ENCODE measurements at regions not wholly inside any gene's neighbourhood (a gene's known extent, or its start where the extent isn't known, plus 50 kb on each side); places are given as distances from the start of the nearest gene placed in this dataset.

DNA sequence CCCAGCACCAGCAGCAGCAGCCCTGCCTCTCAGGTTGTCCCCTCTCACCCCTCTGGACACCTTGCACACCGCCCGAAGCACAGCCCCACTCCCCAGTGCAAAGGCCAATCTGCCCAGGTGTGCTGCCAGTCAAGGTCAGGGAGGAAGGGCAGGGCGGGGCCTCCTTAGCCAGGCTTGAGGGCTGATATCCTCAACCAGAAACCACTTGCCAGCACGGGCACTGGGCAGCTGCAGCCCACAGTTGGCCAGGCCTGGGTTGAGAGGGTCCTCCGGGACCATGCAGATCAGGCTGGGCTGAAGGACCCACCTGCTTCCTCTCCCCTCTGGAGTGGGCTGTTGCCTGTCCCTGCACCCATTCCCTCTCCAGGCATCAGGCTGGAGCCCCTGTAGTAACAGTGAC lies 588.3 kb downstream of the NPHP4 start:
- DNase-seq, result no peak

- DNase-seq, result no peak
These were observed 589.6 kb downstream of the NPHP4 start for GRCh38 chr1:5402618-5403017.

DNA sequence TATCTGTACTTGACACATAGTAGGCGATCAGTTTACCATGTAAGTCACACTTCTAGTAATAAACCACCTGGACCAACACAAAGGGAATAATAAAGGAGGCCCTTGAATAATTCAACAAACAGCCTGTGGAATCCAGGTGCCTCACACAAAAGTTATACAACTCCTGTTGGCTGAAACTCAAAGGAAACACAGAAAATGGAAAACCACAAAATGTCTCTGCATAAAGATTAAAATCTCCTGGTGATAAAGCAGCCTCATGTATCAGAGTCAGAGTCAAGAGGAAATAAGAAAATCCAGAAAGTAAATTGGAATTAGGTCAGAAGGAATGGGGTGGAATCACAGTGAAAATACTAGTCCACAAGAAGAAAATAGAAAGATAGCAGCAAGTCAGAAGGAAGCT lies 592.5 kb downstream of the NPHP4 start:
- DNase-seq, result no peak

GRCh38 chr1:5396593-5396992 lies 595.6 kb downstream of the NPHP4 start:
- no peak for DNase-seq

- no peak for DNase-seq
These were observed 598.1 kb downstream of the NPHP4 start for GRCh38 chr1:5394111-5394510.

GRCh38 chr1:5393603-5394002 lies 598.6 kb downstream of the NPHP4 start:
- DNase-seq, result no peak

GRCh38 chr1:5393146-5393545 lies 599.1 kb downstream of the NPHP4 start:
- no peak for DNase-seq

GRCh38 chr1:5391725-5392124 lies 600.5 kb downstream of the NPHP4 start:
- DNase-seq, result no peak

DNA sequence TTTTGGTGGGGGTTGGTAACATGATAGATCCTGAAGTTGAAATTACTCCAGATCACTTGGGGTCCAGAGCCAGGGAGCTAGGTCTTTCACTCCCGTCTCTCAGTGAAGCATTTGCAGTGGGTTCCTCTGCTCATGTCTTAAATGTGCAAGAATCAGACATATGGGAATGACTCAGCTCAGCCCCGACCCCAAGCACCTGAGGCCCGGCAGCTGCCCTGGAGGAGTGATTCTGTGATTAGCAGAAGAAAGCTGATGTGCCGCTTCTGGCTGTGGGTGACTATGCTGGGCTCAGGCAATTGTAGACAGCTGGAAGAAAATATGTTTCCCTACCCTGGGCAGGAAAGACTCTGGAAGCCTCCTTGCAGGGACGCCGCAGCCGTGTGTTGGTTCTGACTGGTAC lies 601.7 kb downstream of the NPHP4 start:
- DNase-seq, result no peak

- no peak for DNase-seq
These were observed 602.9 kb downstream of the NPHP4 start for GRCh38 chr1:5389101-5389885.

- no peak for DNase-seq
These were observed 603.6 kb downstream of the NPHP4 start for GRCh38 chr1:5388622-5389021.

GRCh38 chr1:5386371-5386770 lies 605.9 kb downstream of the NPHP4 start:
- no peak for DNase-seq

- no peak for DNase-seq
These were observed 606.3 kb downstream of the NPHP4 start for GRCh38 chr1:5385956-5386355.

DNA sequence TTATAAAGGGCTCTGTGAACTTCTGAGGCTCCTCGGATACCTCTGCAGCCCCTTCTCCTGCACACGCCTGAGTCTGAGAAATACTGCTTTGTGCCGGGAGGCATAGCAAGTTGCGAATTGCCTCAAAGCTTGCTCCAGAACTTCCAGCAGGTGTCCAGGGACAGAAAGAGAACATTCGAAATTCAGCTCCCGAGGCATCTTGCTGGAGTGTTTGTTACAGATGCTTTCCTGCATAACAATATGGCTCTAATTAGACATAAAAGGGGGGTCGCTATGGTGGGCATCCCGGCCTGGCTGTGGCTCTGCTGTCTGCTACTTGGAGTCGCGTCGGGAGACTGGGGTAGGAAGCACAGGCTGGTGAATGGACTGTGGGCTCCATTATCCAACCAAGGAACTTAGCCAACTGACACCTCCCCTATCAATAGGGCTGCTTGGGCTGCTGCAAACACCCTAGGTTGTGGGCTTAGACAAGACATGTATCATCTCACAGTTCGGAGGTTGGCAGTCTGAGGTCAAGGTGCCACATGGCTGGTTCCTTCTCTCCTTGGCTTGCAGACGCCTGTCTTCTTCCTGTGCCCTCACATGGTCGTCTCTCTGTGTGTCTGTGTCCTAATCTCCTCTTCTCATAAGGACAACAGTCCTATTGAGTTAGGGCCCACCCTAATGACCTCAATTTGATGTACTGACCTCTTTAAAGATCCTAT lies 607.0 kb downstream of the NPHP4 start:
- no peak for DNase-seq

GRCh38 chr1:5381491-5381890 lies 610.7 kb downstream of the NPHP4 start:
- DNase-seq, result no peak

- DNase-seq, result no peak
These were observed 613.0 kb downstream of the NPHP4 start for GRCh38 chr1:5379176-5379759.

DNA sequence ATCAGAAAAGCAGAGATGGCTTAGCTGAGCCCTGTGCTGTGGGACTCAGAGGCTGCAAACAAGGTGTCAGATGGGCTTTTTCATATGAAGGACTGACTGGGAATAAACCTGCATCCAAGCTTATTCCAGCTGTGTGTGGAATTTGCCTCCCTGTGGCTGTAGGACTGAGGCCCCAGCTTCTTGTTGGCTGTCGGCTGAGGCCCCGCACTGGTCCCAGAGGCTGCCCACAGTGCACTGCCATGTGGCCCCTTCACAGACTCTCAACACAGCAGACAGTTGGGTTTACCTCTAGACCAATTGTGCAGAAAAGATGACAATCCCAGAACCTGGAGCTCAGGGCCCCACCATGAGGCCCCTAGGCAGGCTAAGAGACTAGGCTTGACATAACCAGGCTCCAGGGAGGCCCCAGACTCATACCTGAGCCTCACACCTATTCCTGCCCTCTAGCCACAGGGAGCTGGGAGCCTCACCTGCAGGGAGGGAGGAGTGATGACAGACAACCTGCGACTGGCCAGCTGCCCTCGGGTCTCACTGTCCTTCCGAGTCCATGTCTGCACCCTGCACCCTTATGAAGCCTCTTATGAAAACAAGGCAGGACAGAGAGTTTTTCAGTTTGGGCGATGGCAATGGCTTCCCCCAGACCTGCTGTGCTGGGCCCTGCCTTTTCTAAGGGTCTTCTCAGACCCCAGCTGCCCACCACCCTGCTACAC lies 615.5 kb downstream of the NPHP4 start:
- no peak for DNase-seq

GRCh38 chr1:5375481-5375880 lies 616.7 kb downstream of the NPHP4 start:
- DNase-seq, result no peak

GRCh38 chr1:5374192-5374591 lies 618.0 kb downstream of the NPHP4 start:
- DNase-seq, result no peak

DNA sequence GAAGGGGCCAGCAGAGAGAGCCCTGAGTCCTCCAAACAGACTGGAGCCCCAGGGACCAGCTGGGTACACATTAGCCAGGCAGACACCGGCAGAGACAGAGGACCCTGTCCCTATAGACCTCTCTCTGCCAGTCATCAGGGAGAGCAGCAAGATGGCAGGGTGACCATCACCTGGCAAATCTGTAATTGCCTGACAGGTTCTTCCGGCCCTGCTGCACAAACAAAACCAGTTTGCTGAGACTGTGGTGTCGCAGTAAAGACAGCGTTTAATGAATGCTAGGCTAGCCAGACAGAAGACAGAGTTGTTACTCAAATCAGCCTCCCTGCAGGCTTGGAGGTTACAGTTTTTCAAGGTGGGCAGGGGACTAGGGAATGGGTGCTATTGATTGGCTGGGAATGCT lies 618.9 kb downstream of the NPHP4 start:
- DNase-seq, result no peak

DNA sequence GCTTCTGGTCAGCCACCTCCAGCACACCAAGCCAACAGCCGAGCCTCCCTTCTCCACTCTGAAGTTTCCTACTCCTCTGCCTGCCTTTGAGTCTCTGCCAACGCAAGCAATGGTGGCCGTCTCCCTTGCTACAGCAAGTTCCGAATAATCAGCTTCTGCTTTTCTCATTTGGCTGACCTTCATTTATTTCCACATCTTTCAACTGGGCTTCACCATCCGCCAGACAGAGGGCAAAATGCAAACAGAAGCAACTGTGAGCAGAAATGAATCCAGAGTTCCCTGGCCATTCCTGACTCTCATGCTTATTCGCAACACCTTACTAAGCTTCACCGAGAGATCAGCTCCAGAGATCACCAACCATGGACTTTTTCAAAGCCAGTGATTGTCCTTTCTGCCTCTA lies 621.0 kb downstream of the NPHP4 start:
- no peak for DNase-seq

- DNase-seq, result no peak
These were observed 621.9 kb downstream of the NPHP4 start for GRCh38 chr1:5370311-5370710.

DNA sequence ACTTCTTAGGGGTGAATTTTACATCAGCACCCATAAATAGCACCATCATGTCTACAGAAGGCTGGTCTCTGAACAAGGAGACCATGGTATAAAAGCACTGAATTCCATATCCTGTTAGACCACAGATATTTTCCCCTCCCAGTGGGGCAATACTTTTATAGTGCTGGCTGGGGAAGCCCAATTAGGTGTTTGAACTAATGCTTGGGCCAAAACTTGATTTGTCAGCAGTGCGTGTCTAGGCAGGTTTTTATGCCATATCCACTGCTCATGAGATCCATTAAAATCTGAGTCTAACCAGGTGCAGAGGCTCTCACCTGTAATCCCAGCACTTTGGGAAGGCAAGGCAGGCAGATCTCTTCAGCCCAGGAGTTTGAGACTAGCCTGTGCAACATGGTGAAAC lies 623.0 kb downstream of the NPHP4 start:
- DNase-seq, result no peak

DNA sequence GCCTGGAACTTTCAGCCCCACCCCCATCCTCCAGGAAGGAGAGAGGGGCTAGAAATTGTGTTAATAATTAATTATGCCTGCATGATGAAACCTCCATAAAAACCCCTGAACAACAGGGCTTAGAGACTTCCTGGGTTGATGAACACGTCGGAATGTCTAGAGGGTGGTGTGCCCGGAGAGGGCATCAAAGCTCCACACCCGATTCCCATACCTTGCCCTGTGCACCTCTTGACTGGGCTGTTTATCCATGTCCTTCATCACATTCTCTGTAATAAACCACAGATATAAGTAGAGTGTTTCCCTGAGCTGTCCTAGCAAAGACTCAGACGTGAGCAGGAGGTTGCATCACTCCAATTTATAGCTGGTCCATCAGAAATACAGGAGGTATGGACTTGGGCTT lies 624.0 kb downstream of the NPHP4 start:
- DNase-seq, result no peak

All from hematopoietic multipotent progenitor cell treated with erythropoietin and hydrocortisone succinate and interleukin-3 and kit ligand, for 4 days (in vitro differentiated cells).